Heart right ventricle (tissue), 16 donors: ENCODE measurements at regions not wholly inside any gene's neighbourhood (a gene's known extent, or its start where the extent isn't known, plus 50 kb on each side); places are given as distances from the start of the nearest gene placed in this dataset.

Experiments used
- ATAC-seq, 8 donors: fragments of 200-7000 bp; cut with Tn5 transposase; one replicate each; pipeline ENCODE4 v1.9.1; 2020; ENCODE audit warnings: mild to moderate bottlenecking in 8 of 8, moderate library complexity in 8 of 8, moderate number of reproducible peaks in 1 of 8
- DNase-seq, 2 donors: peaks; one replicate each; pipeline ENCODE4 v3.0.0-alpha.2; 2020
- H3K27ac ChIP-seq, 10 donors: fragments of 200-600 bp; sonication (generic) in 2 of 10; one replicate each; pipeline versions ENCODE4 v1.5.0 to v1.8.0; 2020 to 2022; ENCODE audit warnings: mild to moderate bottlenecking in 3 of 10
- H3K27me3 ChIP-seq, 7 donors: fragments of 200-600 bp; one replicate each; pipeline ENCODE4 v1.8.0; 2021 to 2022; ENCODE audit warnings: mild to moderate bottlenecking in 2 of 7
- H3K36me3 ChIP-seq, 9 donors: fragments of 200-600 bp; sonication (generic) in 1 of 9; one replicate each; pipeline versions ENCODE4 v1.5.0 to v1.8.0; 2020 to 2022; ENCODE audit warnings: mild to moderate bottlenecking in 2 of 9
- H3K4me1 ChIP-seq, 9 donors: fragments of 200-600 bp; sonication (generic) in 1 of 9; one replicate each; pipeline versions ENCODE4 v1.5.0 to v1.8.0; 2020 to 2022; ENCODE audit warnings: mild to moderate bottlenecking in 4 of 9
- H3K4me3 ChIP-seq, 10 donors: fragments of 200-600 bp; sonication (generic) in 2 of 10; one replicate each; pipeline versions ENCODE4 v1.5.0 to v1.8.0; 2020 to 2022; ENCODE audit warnings: mild to moderate bottlenecking in 7 of 10, moderate library complexity in 2 of 10
- H3K9me3 ChIP-seq, 11 donors: fragments of 200-600 bp in 10 of 11; sonication (generic) in 2 of 11; one replicate each; pipeline versions ENCODE4 v1.5.0 to v1.8.0; 2013 to 2022; ENCODE audit warnings: mild to moderate bottlenecking in 2 of 11, control low read depth in 1 of 11, moderate library complexity in 1 of 11
- WGBS, 2 donors: extraction: QIAGEN DNeasy Blood & Tissue Kit; methylation state at CpG; one replicate each; pipeline ENCODE4 v1.1.7; 2013; ENCODE audit warnings: inconsistent platforms in 1 of 2; 5-methylcytosine and 5-hydroxymethylcytosine counted together
- intact Hi-C, 10 donors: fragments of 100-400 bp; cut with DNase I; formaldehyde crosslinking; loops; one replicate each; pipeline versions ENCODE4 v1.11.1 to v1.14.2; 2022
- TF ChIP-seq, protein P1 (sequence below), 9 donors: fragments of 200-600 bp; sonication (generic) in 2 of 9; IDR thresholded peaks; one replicate each; pipeline versions ENCODE4 v1.5.0 to v1.8.0; 2021 to 2022; ENCODE audit warnings: antibody characterized with exemption in 9 of 9, mild to moderate bottlenecking in 5 of 9, moderate library complexity in 1 of 9
- donor health status: Arrhythmogenic right ventricular cardiomyopathy.
- donor health status: ischemic (EF 13 %, LVEDD 7.1; RV severe dilation, severe dysfunction).
- donor health status: healthy with polysubstance abuse.
- donor health status: DM: no; HTN: yes; CAD: no.
- donor health status: DM: no; HTN: no; CAD: no.
- donor health status: ischemic (EF 25% LVEDD 6.9; RV normal size, moderate dysfunction).
- donor health status: ischemic (EF 25% LVEDD 5.7; RV mildly dilated, moderate dysfunction).
- donor health status: healthy.
- donor health status: DM: yes; HTN: yes; CAD: no.
- donor health status: Ischemic cardiomyopathy.
- donor health status: ischemic (EF 35%, LVEDD 5.7; RV mildly dilated, moderate dysfunction).
- donor health status: nonischemic (EF 11% LVEDD 7.7; RV severe dilation, severe dysfunction).
- donor health status: DM: yes; HTN: yes; CAD: no.
- donor health status: PGD.
- donor health status: ischemic (EF 29% LVEDD 5.4; RV normal size, mild dysfunction).
- donor health status: nonischemic (EF 23%, LVEDD 6.1; RV moderate dilation, normal function).

GRCh38 chr7:121643320-121643719 lies 229.6 kb upstream of the PTPRZ1 start:
- Histone ChIP-seq H3K27ac (no peak overlapping the region), H3K9me3 (peaks cover 0 to 10% (median 0%) of the 10 kb centered on the region in 11 donors), H3K4me1 (no peaks in the 10 kb centered on the region), H3K27me3 (no peaks in the 10 kb centered on the region), H3K36me3 (no peaks in the 10 kb centered on the region), H3K4me3 (no peak overlapping the region)
- ATAC-seq = peak in 1 of 8 donors; percentile 42
- DNase-seq = no peak
- TF ChIP-seq, protein P1, sequence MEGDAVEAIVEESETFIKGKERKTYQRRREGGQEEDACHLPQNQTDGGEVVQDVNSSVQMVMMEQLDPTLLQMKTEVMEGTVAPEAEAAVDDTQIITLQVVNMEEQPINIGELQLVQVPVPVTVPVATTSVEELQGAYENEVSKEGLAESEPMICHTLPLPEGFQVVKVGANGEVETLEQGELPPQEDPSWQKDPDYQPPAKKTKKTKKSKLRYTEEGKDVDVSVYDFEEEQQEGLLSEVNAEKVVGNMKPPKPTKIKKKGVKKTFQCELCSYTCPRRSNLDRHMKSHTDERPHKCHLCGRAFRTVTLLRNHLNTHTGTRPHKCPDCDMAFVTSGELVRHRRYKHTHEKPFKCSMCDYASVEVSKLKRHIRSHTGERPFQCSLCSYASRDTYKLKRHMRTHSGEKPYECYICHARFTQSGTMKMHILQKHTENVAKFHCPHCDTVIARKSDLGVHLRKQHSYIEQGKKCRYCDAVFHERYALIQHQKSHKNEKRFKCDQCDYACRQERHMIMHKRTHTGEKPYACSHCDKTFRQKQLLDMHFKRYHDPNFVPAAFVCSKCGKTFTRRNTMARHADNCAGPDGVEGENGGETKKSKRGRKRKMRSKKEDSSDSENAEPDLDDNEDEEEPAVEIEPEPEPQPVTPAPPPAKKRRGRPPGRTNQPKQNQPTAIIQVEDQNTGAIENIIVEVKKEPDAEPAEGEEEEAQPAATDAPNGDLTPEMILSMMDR (IDR thresholded peaks at IDR 0.05) = no peak
- 65 to 68% methylated on average over 1 of the region's 1 CpG for WGBS, 2 donors
- intact Hi-C loops = no loop called here

DNA sequence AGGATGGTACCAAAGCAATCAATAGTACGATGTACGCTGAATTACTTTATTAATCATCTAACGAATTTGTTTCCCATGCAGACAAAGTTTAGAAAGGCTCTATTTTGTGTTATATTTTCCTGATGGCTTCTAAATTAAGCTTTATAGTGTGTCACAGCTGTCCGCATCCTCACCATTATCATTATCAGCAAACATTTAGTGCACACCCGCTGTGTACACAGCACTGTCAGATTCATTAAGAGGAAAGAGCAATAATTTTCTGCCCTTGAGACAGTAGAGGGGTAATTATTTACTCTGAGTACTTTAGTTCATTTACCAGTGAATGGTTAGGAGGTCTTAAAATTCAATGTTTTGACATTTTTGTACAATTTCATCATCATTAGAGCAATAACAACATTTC lies 233.3 kb upstream of the PTPRZ1 start:
- H3K9me3 ChIP-seq = no peaks in the 10 kb centered on the region
- H3K36me3 ChIP-seq = no peaks in the 10 kb centered on the region
- 93 to 95% methylated on average over 5 of the region's 5 CpGs for WGBS, 2 donors
- TF ChIP-seq, protein P1 (IDR thresholded peaks at IDR 0.05) = no peak
- H3K4me3 ChIP-seq = no peak overlapping the region
- H3K27me3 ChIP-seq = no peaks in the 10 kb centered on the region
- H3K4me1 ChIP-seq = no peaks in the 10 kb centered on the region
- DNase-seq (no peak), ATAC-seq (no peak)
- intact Hi-C loops = no loop called here
- no peak overlapping the region for H3K27ac ChIP-seq

DNA sequence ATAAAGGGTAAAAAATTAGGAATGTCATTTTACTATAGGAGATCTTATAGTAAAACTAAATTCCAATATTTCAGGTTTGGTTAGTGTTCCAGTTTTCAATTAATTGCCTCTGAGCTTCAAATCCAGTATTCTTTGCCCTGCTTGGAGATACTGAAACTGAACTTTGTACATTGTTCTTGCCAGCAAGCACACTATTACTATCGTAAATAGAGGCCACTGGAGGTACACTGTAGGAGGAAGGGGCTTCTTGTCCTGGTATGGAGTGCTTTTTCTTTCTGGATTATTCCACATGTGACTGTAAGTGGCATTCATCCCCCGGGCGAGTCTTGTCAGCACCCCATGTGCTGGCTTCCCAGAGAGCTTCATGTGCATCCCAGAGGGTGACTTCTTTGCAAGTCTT lies 234.7 kb upstream of the PTPRZ1 start:
- no peak overlapping the region for H3K4me3 ChIP-seq
- ATAC-seq = no peak

DNA sequence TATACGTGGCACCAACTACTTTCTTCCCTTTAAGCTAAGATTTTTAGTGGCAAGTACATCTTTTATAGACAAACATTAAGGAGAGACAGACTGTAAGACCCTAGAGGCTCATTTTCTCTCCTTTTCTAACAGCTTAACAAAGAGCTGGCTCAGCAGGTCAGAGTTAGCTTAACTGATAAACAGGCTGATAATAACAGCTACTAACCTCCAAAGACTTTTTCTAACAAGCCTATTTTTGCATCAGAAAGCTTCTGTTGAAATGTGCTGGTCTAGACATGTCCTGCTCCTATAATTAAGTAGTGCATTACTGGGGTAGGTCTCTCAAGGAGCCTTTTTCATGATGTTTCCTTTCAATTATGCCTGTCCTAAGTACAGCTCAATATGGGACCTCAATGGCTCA lies 238.2 kb upstream of the FAM3C start:
- Histone ChIP-seq H3K27me3 (no peaks in the 10 kb centered on the region), H3K4me1 (no peaks in the 10 kb centered on the region), H3K4me3 (no peak overlapping the region), H3K9me3 (no peaks in the 10 kb centered on the region), H3K36me3 (no peaks in the 10 kb centered on the region), H3K27ac (no peak overlapping the region)
- intact Hi-C loops = no loop called here
- DNase-seq = no peak
- TF ChIP-seq, protein P1 (IDR thresholded peaks at IDR 0.05) = no peak
- 0 to 53% methylated on average over 1 of the region's 1 CpG for WGBS, 2 donors
- no peak for ATAC-seq

More for the DNA sequence above, 234.7 kb upstream of the PTPRZ1 start:
- Histone ChIP-seq H3K4me1 (no peaks in the 10 kb centered on the region), H3K27ac (no peak overlapping the region), H3K27me3 (no peaks in the 10 kb centered on the region), H3K9me3 (no peaks in the 10 kb centered on the region), H3K36me3 (no peaks in the 10 kb centered on the region)
- 86 to 92% methylated on average over 3 of the region's 3 CpGs for WGBS, 2 donors
- intact Hi-C loops = no loop called here
- no peak for DNase-seq
- TF ChIP-seq, protein P1 (IDR thresholded peaks at IDR 0.05) = no peak

GRCh38 chr7:121633186-121633585 lies 237.1 kb upstream of the FAM3C start:
- Histone ChIP-seq H3K27me3 (no peaks in the 10 kb centered on the region), H3K36me3 (no peaks in the 10 kb centered on the region), H3K27ac (no peak overlapping the region), H3K9me3 (no peaks in the 10 kb centered on the region), H3K4me1 (no peaks in the 10 kb centered on the region), H3K4me3 (no peak overlapping the region)
- DNase-seq (no peak), ATAC-seq (no peak)
- TF ChIP-seq, protein P1 (IDR thresholded peaks at IDR 0.05) = no peak
- WGBS, 2 donors = 60 to 65% methylated on average over 3 of the region's 3 CpGs
- intact Hi-C loops = no loop called here
